GM21529 (cell line): ENCODE measurements at regions not wholly inside any gene's neighbourhood (a gene's known extent, or its start where the extent isn't known, plus 50 kb on each side); places are given as distances from the start of the nearest gene placed in this dataset.
A peak's percentile ranks its signal among the peaks of the same experiment; 100 is the strongest.

ENCODE experiments used
- ATAC-seq: cut with Tn5 transposase; IDR thresholded peaks from one replicate; pipeline ENCODE4 v1.9.1; 2021; ENCODE audit not compliant: unreplicated experiment

DNA sequence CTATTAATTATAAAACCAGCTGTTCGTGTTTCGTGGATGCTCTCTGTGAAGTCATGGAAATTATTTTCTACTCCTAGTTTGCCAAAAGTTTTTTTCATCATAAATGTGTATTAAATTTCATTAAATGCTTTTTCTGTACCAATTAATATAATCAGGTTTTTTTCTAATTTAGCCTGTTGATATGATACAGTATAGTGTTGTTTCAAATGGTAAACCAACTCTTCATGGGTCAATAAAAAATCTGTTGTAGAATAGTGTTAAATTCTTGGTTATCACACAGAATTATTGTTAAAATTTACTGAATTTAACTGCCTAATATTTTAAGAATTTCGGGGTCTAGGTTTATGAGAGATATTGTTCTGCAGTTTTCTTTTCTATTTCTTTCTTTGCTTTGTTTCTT is 505.9 kb upstream of the MANEA start:
- ATAC-seq, result no peak

- ATAC-seq, result no peak
Observed at GRCh38 chr6:95078457-95078856, 498.9 kb upstream of the MANEA start.

GRCh38 chr6:95081231-95081630 is 496.1 kb upstream of the MANEA start:
- no peak for ATAC-seq

DNA sequence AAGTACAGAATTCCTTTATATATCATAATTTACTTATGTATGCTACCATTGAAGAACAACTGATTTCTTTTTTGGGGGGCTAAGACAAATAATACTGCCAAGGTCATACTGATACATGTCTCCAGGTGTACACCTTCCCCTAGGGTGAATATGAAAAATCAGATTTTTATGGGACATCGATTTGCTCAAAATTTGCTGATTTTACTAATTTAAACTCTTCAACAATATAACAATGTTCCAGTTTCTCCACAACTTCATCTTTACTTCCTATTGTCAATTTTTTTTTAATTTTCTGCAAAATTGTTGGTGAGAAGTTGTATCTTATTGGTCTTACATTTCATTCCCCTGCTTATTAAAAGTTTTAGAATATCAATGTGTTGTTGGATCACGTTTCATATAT is 495.4 kb upstream of the MANEA start:
- no peak for ATAC-seq

- ATAC-seq, result no peak
Observed at GRCh38 chr6:95083506-95083905, 493.8 kb upstream of the MANEA start.

DNA sequence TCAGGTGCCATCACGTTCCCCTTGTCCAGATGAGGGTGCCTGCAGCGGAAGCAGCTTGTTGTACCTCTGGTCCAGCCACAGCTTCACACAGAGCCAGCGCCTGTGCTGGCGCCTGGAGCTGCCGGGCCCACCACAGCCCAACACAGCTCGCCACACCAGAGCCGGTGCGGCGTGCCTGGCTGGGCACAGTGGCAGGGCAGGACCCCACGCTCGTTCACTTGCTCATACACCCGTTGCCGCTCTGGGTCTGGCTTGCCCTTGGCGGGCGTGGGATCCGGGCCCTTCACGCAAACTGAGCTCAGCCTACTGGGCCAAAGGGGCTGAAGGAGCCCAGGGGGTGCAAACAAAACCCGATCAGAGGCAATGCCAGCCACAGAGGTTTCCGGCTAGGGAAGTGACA is 492.5 kb upstream of the MANEA start:
- ATAC-seq, result no peak

DNA sequence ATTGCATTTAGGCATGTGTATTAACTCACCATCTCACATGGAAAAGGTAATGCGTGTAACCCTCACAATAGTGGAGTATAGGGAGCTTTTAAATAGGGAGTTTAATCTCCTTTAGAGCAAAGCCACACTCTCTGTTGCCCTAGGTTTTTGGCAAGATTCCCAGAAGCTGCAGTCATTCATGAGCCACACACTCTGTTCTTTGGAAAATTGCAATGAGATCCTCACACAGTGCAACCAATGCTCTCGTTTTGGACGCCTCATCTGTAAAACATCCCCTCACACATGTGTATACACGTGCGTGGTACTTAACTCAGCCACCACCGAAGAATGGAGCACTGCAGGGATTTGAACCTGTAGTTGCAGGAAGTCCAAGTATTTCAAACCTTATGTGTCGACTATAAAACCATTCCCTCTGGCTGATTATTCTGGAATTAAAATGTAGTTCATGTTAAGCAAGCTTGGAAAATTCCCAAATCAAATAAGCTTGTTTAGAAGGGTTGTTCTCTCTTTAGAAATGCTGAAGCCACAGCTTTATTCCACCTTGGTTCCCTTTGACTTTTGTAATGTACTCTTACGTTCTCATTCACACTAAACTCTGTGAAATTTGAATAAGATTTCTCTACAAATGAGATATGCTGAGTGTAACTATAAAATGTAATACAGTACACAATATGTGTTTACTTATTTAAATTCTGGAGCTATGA is 489.8 kb upstream of the MANEA start:
- ATAC-seq, result no peak

DNA sequence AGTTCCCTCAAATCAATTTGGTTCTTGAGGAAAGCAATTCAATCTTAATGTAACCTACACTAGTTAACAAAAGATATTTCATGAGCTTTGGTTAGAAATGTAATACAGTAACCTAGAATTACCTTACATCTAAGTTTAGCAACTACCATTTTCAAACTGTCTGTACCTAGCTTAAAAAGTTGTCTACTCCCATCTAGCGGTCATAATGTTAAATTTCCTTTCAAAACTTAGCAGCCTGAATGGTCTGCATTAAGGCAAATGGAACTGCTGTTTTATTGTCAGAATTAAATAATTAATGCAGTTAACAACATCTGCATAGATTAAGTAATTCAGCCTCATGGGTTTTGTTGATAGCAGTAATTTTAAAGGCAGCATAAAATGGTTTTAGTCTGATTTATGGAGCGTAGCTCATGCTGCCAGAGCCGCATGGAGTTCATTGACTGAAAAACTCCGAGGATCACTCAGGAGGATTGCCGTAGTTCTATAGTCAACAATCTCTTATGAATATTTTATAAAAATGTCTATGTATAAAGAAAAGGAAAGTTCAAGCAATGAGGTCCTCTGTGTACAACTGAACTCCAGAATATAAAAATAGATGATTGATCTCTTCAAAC is 485.4 kb upstream of the MANEA start:
- peak; percentile 84 for ATAC-seq

DNA sequence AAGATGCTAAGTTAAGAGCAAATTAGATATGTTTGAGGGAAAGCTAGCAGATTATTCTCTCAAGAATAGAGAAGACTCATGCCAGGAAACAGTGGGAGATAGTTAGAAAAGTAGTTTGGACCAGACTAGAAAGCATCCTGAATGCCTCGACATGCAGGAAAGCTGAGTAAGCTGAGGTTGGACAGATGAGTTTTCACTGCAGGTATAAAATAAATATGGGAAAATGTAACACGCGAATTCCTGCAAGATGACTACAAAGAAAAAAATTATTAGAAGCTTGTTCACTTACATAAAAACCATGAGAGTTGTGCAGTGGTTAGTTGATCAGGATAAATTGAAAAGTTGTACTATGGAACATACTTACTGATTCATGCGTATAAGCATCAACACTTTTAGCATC is 484.2 kb upstream of the MANEA start:
- no peak for ATAC-seq

DNA sequence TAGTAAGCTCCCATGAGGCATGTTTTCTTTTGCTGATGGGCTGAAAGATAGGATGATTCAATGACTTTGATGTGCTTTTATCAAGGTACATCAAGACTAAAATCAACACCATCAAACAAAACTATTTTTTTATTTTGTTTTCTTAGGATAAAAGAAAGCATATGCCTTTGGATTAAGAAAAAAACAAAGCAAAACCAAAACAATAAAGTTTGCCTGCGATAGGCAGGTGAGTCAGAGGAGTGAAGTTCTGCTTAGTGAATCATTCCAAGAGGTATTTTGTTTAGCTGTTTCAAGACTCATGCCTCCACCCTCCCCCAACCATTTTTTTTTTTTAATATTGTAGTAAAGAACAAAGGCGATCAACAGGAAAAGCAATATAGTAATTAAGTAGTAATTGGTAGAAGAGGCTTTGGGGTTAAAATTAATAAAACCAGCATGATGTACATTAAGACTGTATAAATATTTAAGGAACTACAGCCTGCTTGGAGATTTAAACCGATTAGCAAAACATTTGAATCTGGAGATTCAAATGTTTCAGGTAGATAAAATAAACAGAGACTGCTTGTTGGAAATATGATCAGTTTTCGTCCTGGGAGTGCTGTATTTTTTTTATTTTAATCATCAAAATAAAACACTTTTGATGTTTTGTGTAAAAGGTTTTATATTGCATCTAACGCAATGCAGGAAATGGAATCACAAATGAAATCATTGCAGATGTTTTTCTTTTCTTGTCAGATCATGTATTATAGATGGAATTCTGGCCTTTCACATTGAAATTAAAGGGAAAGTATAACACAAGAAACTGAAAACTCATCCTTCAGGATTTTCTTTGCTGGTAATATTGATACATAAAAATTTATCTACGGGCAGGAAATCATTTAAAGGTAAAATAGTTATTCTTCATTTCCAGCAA is 482.3 kb upstream of the MANEA start:
- no peak for ATAC-seq

GRCh38 chr6:95095855-95096254 is 481.5 kb upstream of the MANEA start:
- no peak for ATAC-seq

- no peak for ATAC-seq
Observed at GRCh38 chr6:95099410-95099809, 477.9 kb upstream of the MANEA start.

DNA sequence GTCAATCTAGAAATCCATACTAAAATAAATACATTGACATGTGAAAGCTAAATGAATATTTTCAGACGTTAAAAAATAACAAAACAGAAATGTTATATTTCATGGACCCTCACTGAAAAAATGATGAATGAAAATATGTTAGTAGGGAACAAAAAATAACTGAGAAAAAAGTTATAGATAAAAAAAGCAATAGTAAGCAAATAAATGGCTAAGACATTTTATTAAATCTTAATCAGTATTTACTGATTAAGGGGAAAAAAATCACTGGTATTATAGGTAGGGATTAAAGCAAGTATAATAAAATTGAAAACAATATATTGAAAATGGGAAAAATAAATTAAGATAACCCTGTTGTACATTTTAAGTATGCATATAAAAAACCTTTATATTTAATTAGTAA is 468.1 kb upstream of the MANEA start:
- no peak for ATAC-seq

DNA sequence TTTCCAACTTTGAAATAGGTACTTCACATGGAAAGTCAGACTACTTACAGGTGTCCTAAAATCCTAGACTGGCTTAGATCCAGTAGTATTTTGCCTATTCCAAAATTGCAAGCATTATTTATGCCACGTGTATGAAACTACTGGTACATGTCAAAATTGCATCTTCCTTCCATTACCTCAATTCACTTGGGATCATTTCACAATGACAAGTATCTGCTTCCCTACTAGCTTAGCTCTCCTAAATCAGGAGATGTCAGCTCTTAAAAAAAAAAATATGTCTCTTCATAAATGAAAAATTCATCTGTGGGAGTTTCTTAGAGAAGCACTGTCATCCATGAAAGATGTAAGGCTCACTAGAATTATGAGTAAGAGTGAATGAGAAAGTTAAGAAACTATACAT is 466.6 kb upstream of the MANEA start:
- ATAC-seq, result no peak

GRCh38 chr6:95117236-95117635 is 460.1 kb upstream of the MANEA start:
- ATAC-seq, result no peak

GRCh38 chr6:95119927-95120326 is 457.4 kb upstream of the MANEA start:
- ATAC-seq, result no peak

- no peak for ATAC-seq
Observed at GRCh38 chr6:95120984-95121383, 456.4 kb upstream of the MANEA start.

GRCh38 chr6:95127261-95127660 is 450.1 kb upstream of the MANEA start:
- ATAC-seq, result no peak

DNA sequence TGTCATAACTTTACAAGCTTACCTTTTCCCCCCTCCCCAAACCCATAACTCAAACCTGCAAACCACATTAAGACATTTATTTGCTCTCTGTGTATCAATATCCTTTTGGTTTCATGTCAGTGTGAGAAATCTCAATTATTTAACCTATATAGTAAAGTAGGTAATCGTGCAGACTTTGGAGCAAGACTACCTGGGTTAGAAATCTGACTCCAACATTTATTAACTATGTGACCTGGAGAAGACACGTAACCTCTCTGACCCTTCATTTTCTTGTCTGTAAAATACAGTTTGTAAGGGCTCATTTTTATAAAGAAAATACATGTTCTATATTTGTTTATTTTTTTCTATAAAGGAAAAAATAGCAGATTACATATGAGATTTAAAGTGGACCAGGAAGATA is 448.9 kb upstream of the MANEA start:
- ATAC-seq, result no peak

GRCh38 chr6:95128947-95129346 is 448.4 kb upstream of the MANEA start:
- ATAC-seq, result no peak

GRCh38 chr6:95133578-95133977 is 443.8 kb upstream of the MANEA start:
- no peak for ATAC-seq

DNA sequence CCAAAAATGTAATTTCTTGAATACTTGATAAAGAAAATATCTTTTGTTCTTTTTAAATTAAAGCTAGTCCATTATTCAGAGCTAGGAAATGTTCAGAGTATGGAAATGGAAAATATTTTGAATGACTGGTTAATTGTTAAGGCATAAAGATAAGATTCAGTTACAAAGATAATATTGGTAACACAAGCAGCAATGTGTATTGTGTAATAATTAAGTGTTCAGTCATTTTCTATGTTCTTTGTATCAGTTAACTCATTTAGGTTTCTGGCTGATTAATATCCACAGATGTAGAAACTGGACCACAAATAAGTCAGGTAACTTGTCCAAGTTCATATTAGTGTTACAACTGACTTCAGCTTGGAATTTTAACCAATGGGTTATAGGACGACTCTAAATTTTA is 442.2 kb upstream of the MANEA start:
- no peak for ATAC-seq
